ENCODE measurements at regions not wholly inside any gene's neighbourhood (a gene's known extent, or its start where the extent isn't known, plus 50 kb on each side); places are given as distances from the start of the nearest gene placed in this dataset.
A peak's percentile ranks its signal among the peaks of the same experiment; 100 is the strongest.

DNA sequence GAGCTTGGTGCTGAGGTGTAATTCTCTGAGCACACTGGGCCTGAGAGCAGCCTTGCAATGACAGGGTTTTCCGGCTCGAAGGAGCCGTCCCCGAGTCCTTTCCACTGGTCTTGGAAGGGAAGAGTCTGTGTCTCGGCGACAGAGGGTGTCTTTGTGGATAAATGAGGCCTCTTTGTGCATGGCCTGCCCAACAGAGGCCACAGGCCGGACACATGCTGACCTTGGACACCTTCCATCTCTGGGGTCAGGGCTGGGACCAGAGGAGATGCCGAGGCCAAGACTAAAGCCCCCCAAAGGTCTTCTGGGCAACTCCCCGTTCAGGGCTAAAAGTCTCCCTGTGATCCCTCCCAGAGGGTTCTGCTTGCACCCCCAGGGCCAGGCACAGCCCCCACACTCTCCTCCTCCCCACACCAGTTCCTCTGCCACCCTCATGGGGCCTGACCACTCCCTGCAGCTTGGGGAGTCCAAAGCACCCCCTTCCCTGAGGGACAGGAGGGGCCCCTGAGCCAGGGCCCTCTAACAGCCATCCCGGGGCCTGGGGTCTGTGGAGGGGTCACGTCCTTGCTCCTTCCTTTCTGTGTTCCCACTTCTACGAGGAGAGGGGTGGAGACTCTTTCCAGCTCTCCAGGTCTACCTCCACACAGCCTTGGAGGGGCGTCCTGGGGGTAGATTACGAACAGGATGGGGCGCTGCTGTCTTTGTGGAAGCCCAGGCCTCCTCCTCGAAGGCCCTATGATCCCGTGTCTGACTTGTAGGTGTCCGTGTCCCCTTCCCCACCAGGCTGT lies 130.6 kb upstream of the FAM20C start:
- H3K4me1 ChIP-seq (ENCODE audit: control insufficient read depth, insufficient read depth, low read length), result peaks cover 60% of the 10 kb centered on the region
- H3K36me3 ChIP-seq (ENCODE audit: control insufficient read depth, insufficient read depth, low read length), result no peaks in the 10 kb centered on the region
- no peak overlapping the region for H3K27ac ChIP-seq (ENCODE audit: low read depth, low read length)
- 82% methylated on average over 17 of the region's 18 CpGs for WGBS (ENCODE audit: insufficient coverage)
- no peak overlapping the region for H3K4me3 ChIP-seq (ENCODE audit: low read depth, low read length)
- H3K27me3 ChIP-seq (ENCODE audit: control insufficient read depth, insufficient read depth, low read length), result no peaks in the 10 kb centered on the region
- no peaks in the 10 kb centered on the region for H3K9me3 ChIP-seq (ENCODE audit: control insufficient read depth, insufficient read depth, low read length)
- DNase-seq (ENCODE audit: low read depth in 4 of 6, low spot score in 6 of 6), result no peak

DNA sequence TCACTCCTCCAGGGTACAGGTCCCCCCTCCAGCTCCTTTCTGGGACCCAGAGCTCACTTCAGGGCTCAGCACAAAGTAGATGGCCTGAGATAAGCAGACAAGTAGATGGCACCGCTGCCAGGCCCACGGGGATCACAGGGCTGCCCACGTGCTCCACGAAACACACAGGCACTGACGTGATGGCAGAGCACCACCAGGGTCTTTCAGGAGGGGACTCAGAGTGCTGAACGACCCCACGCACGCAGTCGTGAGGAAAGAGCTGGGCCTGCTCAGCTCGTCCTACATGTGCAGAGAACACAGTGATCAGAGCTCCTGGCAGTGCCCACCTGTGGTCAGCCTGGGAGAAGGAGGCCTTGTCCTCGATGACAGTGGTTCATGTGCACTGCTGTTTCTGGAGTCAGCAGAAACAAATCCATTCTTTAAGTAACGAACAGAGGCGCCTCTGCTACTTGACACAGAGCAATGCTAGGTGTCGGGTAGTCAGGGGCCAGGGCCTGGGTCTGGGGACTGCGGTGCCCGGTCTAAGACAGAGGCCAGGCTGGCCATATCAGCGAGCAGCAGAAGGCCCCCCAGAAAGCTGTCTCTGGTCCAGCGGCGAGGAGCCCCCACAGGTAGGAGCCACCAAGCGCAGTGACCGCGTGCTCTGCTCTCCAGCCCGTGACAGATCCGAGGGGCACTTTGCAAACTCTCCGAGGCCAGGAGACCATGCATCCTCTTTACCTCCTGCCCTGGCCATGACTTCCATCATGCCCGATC lies 129.8 kb upstream of the FAM20C start:
- WGBS (ENCODE audit: insufficient coverage), result 90% methylated on average over 26 of the region's 26 CpGs
- H3K27ac ChIP-seq (ENCODE audit: low read depth, low read length), result no peak overlapping the region
- no peak overlapping the region for H3K4me3 ChIP-seq (ENCODE audit: low read depth, low read length)
- H3K9me3 ChIP-seq (ENCODE audit: control insufficient read depth, insufficient read depth, low read length), result no peaks in the 10 kb centered on the region
- H3K36me3 ChIP-seq (ENCODE audit: control insufficient read depth, insufficient read depth, low read length), result no peaks in the 10 kb centered on the region
- H3K27me3 ChIP-seq (ENCODE audit: control insufficient read depth, insufficient read depth, low read length), result no peaks in the 10 kb centered on the region
- no peak for DNase-seq (ENCODE audit: low read depth in 4 of 6, low spot score in 6 of 6)
- H3K4me1 ChIP-seq (ENCODE audit: control insufficient read depth, insufficient read depth, low read length), result peaks cover 56% of the 10 kb centered on the region

DNA sequence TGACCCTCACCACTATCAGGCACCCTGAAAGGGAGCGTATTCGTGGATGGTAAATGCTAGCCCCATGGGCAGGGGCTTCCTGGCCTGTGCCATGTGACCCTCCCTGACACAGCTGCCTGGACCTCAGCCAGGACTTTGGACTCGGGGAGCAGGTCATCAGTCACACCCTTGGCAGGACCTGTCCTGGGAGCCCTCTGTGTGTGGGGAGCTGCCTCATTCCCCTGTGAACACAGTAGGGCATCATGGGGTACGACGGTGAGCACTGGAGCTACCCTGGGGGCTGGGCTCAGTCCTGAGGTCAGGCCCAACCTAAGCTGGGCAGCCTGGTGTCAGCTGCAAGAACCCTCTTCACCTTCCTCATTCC lies 129.3 kb upstream of the FAM20C start:
- no peaks in the 10 kb centered on the region for H3K27me3 ChIP-seq (ENCODE audit: control insufficient read depth, insufficient read depth, low read length)
- H3K4me1 ChIP-seq (ENCODE audit: control insufficient read depth, insufficient read depth, low read length), result peaks cover 52% of the 10 kb centered on the region
- H3K36me3 ChIP-seq (ENCODE audit: control insufficient read depth, insufficient read depth, low read length), result no peaks in the 10 kb centered on the region
- H3K4me3 ChIP-seq (ENCODE audit: low read depth, low read length), result no peak overlapping the region
- WGBS (ENCODE audit: insufficient coverage), result 70% methylated on average over 5 of the region's 5 CpGs
- no peak overlapping the region for H3K27ac ChIP-seq (ENCODE audit: low read depth, low read length)
- DNase-seq (ENCODE audit: low read depth in 4 of 6, low spot score in 6 of 6), result no peak
- no peaks in the 10 kb centered on the region for H3K9me3 ChIP-seq (ENCODE audit: control insufficient read depth, insufficient read depth, low read length)

DNA sequence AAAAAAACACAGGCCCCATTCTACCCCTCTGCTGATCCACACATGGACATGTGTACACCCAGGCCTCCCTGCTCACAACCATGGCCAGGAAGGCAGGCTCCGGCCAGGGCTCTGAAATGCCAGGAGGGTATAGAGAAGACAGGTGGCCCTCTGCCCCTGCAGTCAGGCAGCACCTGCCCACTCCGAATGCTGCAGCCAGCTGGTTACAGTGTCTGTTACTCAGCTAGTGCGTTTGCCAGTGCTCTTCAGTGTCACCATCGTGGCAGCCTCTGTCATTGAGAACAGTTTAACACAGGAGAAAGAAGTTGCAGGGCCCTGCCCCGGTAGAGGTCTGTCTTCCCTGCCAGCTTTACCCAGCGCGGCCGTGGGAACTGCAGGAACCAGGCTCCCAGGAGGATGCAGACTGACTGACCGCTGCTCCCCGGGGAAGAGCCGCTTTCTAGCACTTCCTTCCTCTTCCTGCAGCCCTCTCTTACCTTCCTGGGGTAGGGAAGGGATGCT lies 128.8 kb upstream of the FAM20C start:
- no peak overlapping the region for H3K27ac ChIP-seq (ENCODE audit: low read depth, low read length)

DNA sequence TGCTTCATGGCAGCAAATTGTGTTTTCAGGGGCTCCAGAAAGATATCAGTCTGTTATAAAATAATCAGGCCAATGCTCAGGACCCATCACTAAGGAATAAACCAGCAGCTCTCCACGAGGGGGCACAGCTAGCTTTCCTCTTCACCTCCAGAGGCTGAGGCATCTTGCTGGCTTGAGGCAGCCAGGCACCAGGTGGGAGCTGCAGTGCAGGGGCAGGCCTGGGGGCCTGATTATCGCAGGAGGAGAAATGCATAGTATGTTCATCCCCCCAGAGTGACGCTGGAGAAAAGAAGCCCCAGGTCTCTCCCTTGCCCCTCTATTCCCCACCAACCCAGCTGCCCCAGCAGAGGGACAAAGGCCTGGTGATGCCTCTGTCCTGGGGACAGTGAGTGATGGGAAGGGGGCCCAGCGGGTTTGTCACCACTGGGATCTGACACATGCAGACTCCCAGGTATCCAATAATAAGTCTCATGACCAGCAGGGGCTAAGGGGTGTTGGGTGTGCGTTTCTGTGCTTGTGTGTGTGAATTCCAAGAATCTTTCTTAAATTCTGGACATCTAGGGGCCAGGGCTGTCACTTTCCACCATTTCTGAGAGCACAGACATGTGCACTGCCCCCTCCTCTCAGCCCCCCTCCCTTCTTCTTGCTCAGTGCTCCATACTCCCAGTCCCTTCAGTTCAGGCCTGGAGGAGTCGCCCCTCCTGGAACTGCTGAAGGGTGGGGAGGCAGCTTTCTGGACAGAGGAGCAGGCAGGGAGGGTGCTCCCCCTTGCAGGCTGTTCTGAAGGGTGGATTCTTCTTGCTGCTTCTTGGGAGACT lies 128.1 kb upstream of the FAM20C start:
- H3K4me1 ChIP-seq (ENCODE audit: control insufficient read depth, insufficient read depth, low read length), result peaks cover 55% of the 10 kb centered on the region
- 50% methylated on average over 2 of the region's 6 CpGs for WGBS (ENCODE audit: insufficient coverage)
- H3K27ac ChIP-seq (ENCODE audit: low read depth, low read length), result no peak overlapping the region
- H3K9me3 ChIP-seq (ENCODE audit: control insufficient read depth, insufficient read depth, low read length), result no peaks in the 10 kb centered on the region
- peak; percentile 28 to 96 (median 64) for DNase-seq (ENCODE audit: low read depth in 4 of 6, low spot score in 6 of 6)
- H3K27me3 ChIP-seq (ENCODE audit: control insufficient read depth, insufficient read depth, low read length), result no peaks in the 10 kb centered on the region
- H3K4me3 ChIP-seq (ENCODE audit: low read depth, low read length), result no peak overlapping the region
- no peaks in the 10 kb centered on the region for H3K36me3 ChIP-seq (ENCODE audit: control insufficient read depth, insufficient read depth, low read length)

More for the DNA sequence above, 128.8 kb upstream of the FAM20C start:
- H3K4me1 ChIP-seq (ENCODE audit: control insufficient read depth, insufficient read depth, low read length), result peaks cover 52% of the 10 kb centered on the region
- H3K9me3 ChIP-seq (ENCODE audit: control insufficient read depth, insufficient read depth, low read length), result no peaks in the 10 kb centered on the region
- peak in 1 of 6 donors; percentile 36 for DNase-seq (ENCODE audit: low read depth in 4 of 6, low spot score in 6 of 6)
- H3K27me3 ChIP-seq (ENCODE audit: control insufficient read depth, insufficient read depth, low read length), result no peaks in the 10 kb centered on the region
- no peaks in the 10 kb centered on the region for H3K36me3 ChIP-seq (ENCODE audit: control insufficient read depth, insufficient read depth, low read length)
- WGBS (ENCODE audit: insufficient coverage), result 57% methylated on average over 8 of the region's 11 CpGs
- H3K4me3 ChIP-seq (ENCODE audit: low read depth, low read length), result no peak overlapping the region

DNA sequence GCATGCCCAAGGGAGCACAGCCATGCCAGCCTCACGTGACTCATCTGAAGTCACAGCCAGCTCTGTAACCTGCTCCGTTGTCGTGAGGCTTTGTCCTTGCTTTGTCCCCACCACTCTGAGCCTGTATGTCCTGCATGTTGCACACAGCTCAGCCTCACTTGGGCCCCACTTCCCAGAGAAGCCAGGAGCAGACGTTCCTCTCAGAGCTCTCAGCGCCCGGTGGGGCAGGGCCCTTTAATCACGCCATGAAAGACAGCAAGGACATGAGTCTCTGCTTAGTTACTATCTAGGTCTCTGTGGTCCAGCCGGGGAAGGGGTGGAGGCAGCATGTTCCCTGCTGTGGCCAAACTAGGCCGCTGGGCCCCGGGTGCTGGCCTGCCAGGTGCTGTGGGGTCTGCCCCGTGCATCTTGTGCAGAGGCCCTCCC lies 127.4 kb upstream of the FAM20C start:
- no peaks in the 10 kb centered on the region for H3K9me3 ChIP-seq (ENCODE audit: control insufficient read depth, insufficient read depth, low read length)
- H3K27ac ChIP-seq (ENCODE audit: low read depth, low read length), result no peak overlapping the region
- no peaks in the 10 kb centered on the region for H3K27me3 ChIP-seq (ENCODE audit: control insufficient read depth, insufficient read depth, low read length)
- no peaks in the 10 kb centered on the region for H3K36me3 ChIP-seq (ENCODE audit: control insufficient read depth, insufficient read depth, low read length)
- WGBS (ENCODE audit: insufficient coverage), result 60% methylated on average over 11 of the region's 11 CpGs
- peaks cover 55% of the 10 kb centered on the region for H3K4me1 ChIP-seq (ENCODE audit: control insufficient read depth, insufficient read depth, low read length)
- H3K4me3 ChIP-seq (ENCODE audit: low read depth, low read length), result no peak overlapping the region
- peak in 2 of 6 donors; percentile 26 to 69 for DNase-seq (ENCODE audit: low read depth in 4 of 6, low spot score in 6 of 6)

DNA sequence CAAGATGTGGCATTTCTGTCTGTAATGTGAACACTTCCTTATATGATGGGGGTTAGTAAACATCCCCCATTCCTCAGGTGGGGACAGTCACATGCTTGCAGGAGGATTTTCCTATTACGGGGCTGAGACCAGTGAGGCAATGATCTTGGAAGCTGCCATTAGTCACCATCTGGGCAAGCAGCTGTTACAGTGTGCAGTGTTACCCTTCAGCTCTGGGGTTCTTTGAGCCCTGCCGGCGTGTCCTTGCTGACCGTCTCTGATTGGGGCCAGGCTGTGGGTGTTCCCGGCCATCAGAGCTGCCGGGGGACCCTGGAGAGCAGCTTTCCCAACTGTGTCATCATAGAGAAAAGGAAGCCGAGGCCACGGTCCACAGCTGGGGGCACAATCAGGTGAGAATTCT lies 126.8 kb upstream of the FAM20C start:
- DNase-seq (ENCODE audit: low read depth in 4 of 6, low spot score in 6 of 6), result no peak
- Histone ChIP-seq H3K4me3 (ENCODE audit: low read depth, low read length) (no peak overlapping the region), H3K9me3 (ENCODE audit: control insufficient read depth, insufficient read depth, low read length) (no peaks in the 10 kb centered on the region), H3K27ac (ENCODE audit: low read depth, low read length) (no peak overlapping the region), H3K36me3 (ENCODE audit: control insufficient read depth, insufficient read depth, low read length) (no peaks in the 10 kb centered on the region), H3K27me3 (ENCODE audit: control insufficient read depth, insufficient read depth, low read length) (no peaks in the 10 kb centered on the region), H3K4me1 (ENCODE audit: control insufficient read depth, insufficient read depth, low read length) (peaks cover 55% of the 10 kb centered on the region)
- 66% methylated on average over 7 of the region's 8 CpGs for WGBS (ENCODE audit: insufficient coverage)

DNA sequence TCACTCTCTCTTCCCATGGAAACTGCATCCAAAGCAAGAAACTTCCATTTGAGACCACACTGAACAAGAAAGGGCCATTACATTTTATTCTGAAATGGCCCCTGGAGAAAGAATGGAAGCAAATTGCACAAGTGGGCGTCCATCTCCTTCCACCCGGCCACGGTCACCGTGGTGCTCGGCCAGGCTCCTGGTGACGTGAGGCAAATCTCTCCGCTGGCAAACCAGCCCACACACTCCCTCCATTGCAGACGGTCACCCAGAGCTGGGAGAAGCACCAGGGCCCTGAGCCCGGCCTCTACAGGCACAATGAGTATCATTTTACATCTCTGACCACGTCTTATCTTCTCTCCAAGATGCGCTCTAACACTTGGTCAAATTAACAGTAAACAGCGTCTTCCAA lies 126.1 kb upstream of the FAM20C start:
- WGBS (ENCODE audit: insufficient coverage), result 78% methylated on average over 12 of the region's 12 CpGs
- Histone ChIP-seq H3K9me3 (ENCODE audit: control insufficient read depth, insufficient read depth, low read length) (no peaks in the 10 kb centered on the region), H3K27ac (ENCODE audit: low read depth, low read length) (no peak overlapping the region), H3K4me1 (ENCODE audit: control insufficient read depth, insufficient read depth, low read length) (peaks cover 51% of the 10 kb centered on the region), H3K27me3 (ENCODE audit: control insufficient read depth, insufficient read depth, low read length) (no peaks in the 10 kb centered on the region), H3K36me3 (ENCODE audit: control insufficient read depth, insufficient read depth, low read length) (no peaks in the 10 kb centered on the region), H3K4me3 (ENCODE audit: low read depth, low read length) (no peak overlapping the region)
- DNase-seq (ENCODE audit: low read depth in 4 of 6, low spot score in 6 of 6), result peak in 1 of 6 donors; percentile 40

DNA sequence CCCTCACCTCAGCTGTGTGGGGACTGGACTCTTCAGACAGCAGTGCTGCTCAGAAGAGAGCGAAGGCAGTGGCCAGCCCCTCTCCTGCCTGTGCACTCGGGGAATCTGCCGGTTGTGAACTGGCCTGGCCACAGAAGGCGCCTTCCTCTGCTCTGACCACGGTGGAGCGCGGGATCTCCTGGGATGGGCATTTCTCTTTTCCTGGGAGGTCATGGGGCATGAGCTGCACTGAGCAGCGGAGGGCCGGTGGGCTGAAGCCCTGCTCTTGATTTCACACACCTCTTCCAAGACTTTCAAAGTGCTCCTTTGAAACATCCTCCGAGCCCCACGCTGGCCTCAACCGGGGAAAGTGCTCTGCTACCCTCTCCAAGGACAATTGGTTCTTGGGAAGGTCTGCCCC lies 125.6 kb upstream of the FAM20C start:
- Histone ChIP-seq H3K4me1 (ENCODE audit: control insufficient read depth, insufficient read depth, low read length) (peaks cover 47% of the 10 kb centered on the region), H3K4me3 (ENCODE audit: low read depth, low read length) (no peak overlapping the region), H3K27ac (ENCODE audit: low read depth, low read length) (no peak overlapping the region), H3K9me3 (ENCODE audit: control insufficient read depth, insufficient read depth, low read length) (no peaks in the 10 kb centered on the region), H3K27me3 (ENCODE audit: control insufficient read depth, insufficient read depth, low read length) (no peaks in the 10 kb centered on the region), H3K36me3 (ENCODE audit: control insufficient read depth, insufficient read depth, low read length) (no peaks in the 10 kb centered on the region)
- 92% methylated on average over 12 of the region's 12 CpGs for WGBS (ENCODE audit: insufficient coverage)
- DNase-seq (ENCODE audit: low read depth in 4 of 6, low spot score in 6 of 6), result no peak
